SK-N-SH treated with all-trans-retinoic acid at 6 μM for 48 hours (cell line): ENCODE measurements at regions not wholly inside any gene's neighbourhood (a gene's known extent, or its start where the extent isn't known, plus 50 kb on each side); places are given as distances from the start of the nearest gene placed in this dataset.

Experiments
- ATAC-seq: fragments of 200-7000 bp; cut with Tn5 transposase; 3 replicates; pipeline ENCODE4 v1.9.1; 2020; ENCODE audit warnings: mild to moderate bottlenecking, moderate library complexity
- ARNTL ChIP-seq: fragments of 450-650 bp; formaldehyde crosslinking; IDR thresholded peaks from 2 replicates; pipeline ENCODE4 v1.5.0; 2020; ENCODE audit warnings: low read depth, mild to moderate bottlenecking, moderate library complexity, borderline replicate concordance
- BACH2 ChIP-seq: fragments of 250-450 bp; sonication (Bioruptor Pico); IDR thresholded peaks from 2 replicates; pipeline ENCODE4 v1.9.0; 2021; ENCODE audit warnings: mild to moderate bottlenecking, borderline replicate concordance
- CSDC2 ChIP-seq: fragments of 250-450 bp; sonication (Bioruptor Pico); IDR thresholded peaks from 2 replicates; pipeline ENCODE4 v1.5.0; 2020; ENCODE audit warnings: mild to moderate bottlenecking, moderate library complexity
- ESRRG ChIP-seq: fragments of 250-450 bp; sonication (Bioruptor Pico); IDR thresholded peaks from 2 replicates; pipeline ENCODE4 v1.6.1; 2021; ENCODE audit warnings: mild to moderate bottlenecking
- GLIS3 ChIP-seq: fragments of 250-450 bp; sonication (Bioruptor Pico); IDR thresholded peaks from 2 replicates; pipeline ENCODE4 v1.5.0; 2020; ENCODE audit warnings: mild to moderate bottlenecking, moderate library complexity
- ISL1 ChIP-seq: fragments of 250-450 bp; sonication (Bioruptor Pico); IDR thresholded peaks from 2 replicates; pipeline ENCODE4 v2.1.2; 2022; ENCODE audit warnings: mild to moderate bottlenecking, moderate library complexity
- OSR1 ChIP-seq: fragments of 250-450 bp; sonication (Bioruptor Pico); IDR thresholded peaks from 2 replicates; pipeline ENCODE4 v1.8.0; 2022; ENCODE audit warnings: moderate library complexity, mild to moderate bottlenecking, inconsistent platforms
- PPARA ChIP-seq: fragments of 250-450 bp; sonication (Bioruptor Pico); IDR thresholded peaks from 2 replicates; pipeline ENCODE4 v1.5.0; 2020; ENCODE audit warnings: mild to moderate bottlenecking, borderline replicate concordance
- RARB ChIP-seq: fragments of 250-450 bp; sonication (Bioruptor Pico); IDR thresholded peaks from 2 replicates; pipeline ENCODE4 v1.8.0; 2021; ENCODE audit warnings: mild to moderate bottlenecking, moderate library complexity
- SNAI2 ChIP-seq: fragments of 250-450 bp; sonication (Bioruptor Pico); IDR thresholded peaks from 2 replicates; pipeline ENCODE4 v1.5.0; 2020; ENCODE audit warnings: mild to moderate bottlenecking, moderate library complexity
- TCF4 ChIP-seq: fragments of 250-450 bp; sonication (Bioruptor Pico); IDR thresholded peaks from 2 replicates; pipeline ENCODE4 v1.8.0; 2021; ENCODE audit warnings: mild to moderate bottlenecking, moderate library complexity, borderline replicate concordance
- TOX ChIP-seq: fragments of 250-450 bp; sonication (Bioruptor Pico); IDR thresholded peaks from 2 replicates; pipeline ENCODE4 v1.8.0; 2021; ENCODE audit warnings: mild to moderate bottlenecking, moderate library complexity, borderline replicate concordance
- ZC3H10 ChIP-seq: fragments of 250-450 bp; sonication (Bioruptor Pico); IDR thresholded peaks from 2 replicates; pipeline ENCODE4 v1.5.1; 2021; ENCODE audit warnings: mild to moderate bottlenecking, moderate library complexity
- ZFP3 ChIP-seq: fragments of 250-450 bp; sonication (Bioruptor Pico); IDR thresholded peaks from 2 replicates; pipeline ENCODE4 v1.5.0; 2020; ENCODE audit warnings: mild to moderate bottlenecking, moderate library complexity
- ZFP30 ChIP-seq: fragments of 450-650 bp; formaldehyde crosslinking; IDR thresholded peaks from 2 replicates; pipeline ENCODE4 v1.5.0; 2022; ENCODE audit warnings: mild to moderate bottlenecking, moderate library complexity
- ZNF565 ChIP-seq: fragments of 450-650 bp; formaldehyde crosslinking; conservative IDR thresholded peaks from 2 replicates; pipeline ENCODE4 v1.5.0; 2020; ENCODE audit warnings: low read depth, mild to moderate bottlenecking, moderate library complexity
- ZNF70 ChIP-seq: fragments of 450-650 bp; formaldehyde crosslinking; IDR thresholded peaks from 2 replicates; pipeline ENCODE4 v1.5.0; 2020; ENCODE audit warnings: mild to moderate bottlenecking, moderate library complexity
- ZNF8 ChIP-seq: fragments of 450-650 bp; formaldehyde crosslinking; IDR thresholded peaks from 2 replicates; pipeline ENCODE4 v1.5.0; 2020; ENCODE audit warnings: mild to moderate bottlenecking, moderate library complexity
- TF ChIP-seq, protein P1 (sequence below): fragments of 250-450 bp; sonication (Bioruptor Pico); IDR thresholded peaks from 2 replicates; pipeline ENCODE4 v1.8.0; 2020; ENCODE audit warnings: mild to moderate bottlenecking, moderate library complexity, borderline replicate concordance
- TF ChIP-seq, protein P2 (sequence below): fragments of 250-450 bp; sonication (Bioruptor Pico); IDR thresholded peaks from 2 replicates; pipeline ENCODE4 v1.8.0; 2021; ENCODE audit warnings: low read depth, mild to moderate bottlenecking, moderate library complexity, borderline replicate concordance
- TF ChIP-seq, protein P3 (sequence below): fragments of 250-450 bp; sonication (Bioruptor Pico); IDR thresholded peaks from 2 replicates; pipeline ENCODE4 v1.5.1; 2020; ENCODE audit warnings: low read depth, mild to moderate bottlenecking, moderate library complexity
- TF ChIP-seq, protein P4 (sequence below): fragments of 250-450 bp; sonication (Bioruptor Pico); IDR thresholded peaks from 2 replicates; pipeline ENCODE4 v1.5.1; 2021; ENCODE audit warnings: mild to moderate bottlenecking, moderate library complexity
- TF ChIP-seq, protein P5 (sequence below): fragments of 250-450 bp; sonication (Bioruptor Pico); IDR thresholded peaks from 2 replicates; pipeline ENCODE4 v1.5.0; 2020; ENCODE audit warnings: mild to moderate bottlenecking, moderate library complexity

DNA sequence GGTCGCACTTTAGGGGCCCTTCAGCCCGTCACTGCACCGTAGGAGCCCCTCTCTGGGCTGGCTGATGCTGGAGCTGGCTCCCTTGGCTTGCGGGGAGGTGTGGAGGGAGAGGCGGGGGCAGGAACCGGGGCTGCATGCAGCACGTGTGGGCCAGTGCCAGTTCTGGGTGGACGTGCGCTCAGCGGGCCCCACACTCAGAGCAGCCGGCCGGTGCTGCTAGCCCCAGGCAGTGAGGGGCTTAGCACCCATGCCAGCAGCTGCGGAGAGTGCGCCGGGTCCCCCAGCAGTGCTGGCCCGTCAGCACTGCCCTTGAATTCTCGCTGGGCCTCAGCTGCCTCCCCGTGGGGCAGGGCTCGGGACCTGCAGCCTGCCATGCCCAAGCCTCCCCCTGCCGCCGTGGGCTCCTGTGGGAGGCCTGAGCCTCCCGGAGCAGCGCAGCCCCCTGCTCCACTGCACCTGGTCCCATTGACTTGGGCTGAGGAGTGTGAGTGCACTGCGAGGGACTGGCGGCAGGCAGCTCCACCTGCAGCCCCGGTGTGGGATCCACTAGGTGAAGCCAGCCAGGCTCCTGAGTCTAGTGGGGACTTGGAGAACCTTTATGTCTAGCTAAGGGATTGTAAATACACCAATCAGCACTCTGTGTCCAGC, 108.8 kb upstream of the RASGEF1B start:
- TF ChIP-seq ZNF565 (CRISPR knock-in tag): no peak
- no peak for TF ChIP-seq BACH2 (CRISPR knock-in tag)
- no peak for TF ChIP-seq ZFP30
- TF ChIP-seq ISL1: no peak
- no peak for TF ChIP-seq OSR1 (CRISPR knock-in tag)
- no peak for TF ChIP-seq PPARA (CRISPR knock-in tag)
- TF ChIP-seq ESRRG (CRISPR knock-in tag): no peak
- TF ChIP-seq, protein P1, sequence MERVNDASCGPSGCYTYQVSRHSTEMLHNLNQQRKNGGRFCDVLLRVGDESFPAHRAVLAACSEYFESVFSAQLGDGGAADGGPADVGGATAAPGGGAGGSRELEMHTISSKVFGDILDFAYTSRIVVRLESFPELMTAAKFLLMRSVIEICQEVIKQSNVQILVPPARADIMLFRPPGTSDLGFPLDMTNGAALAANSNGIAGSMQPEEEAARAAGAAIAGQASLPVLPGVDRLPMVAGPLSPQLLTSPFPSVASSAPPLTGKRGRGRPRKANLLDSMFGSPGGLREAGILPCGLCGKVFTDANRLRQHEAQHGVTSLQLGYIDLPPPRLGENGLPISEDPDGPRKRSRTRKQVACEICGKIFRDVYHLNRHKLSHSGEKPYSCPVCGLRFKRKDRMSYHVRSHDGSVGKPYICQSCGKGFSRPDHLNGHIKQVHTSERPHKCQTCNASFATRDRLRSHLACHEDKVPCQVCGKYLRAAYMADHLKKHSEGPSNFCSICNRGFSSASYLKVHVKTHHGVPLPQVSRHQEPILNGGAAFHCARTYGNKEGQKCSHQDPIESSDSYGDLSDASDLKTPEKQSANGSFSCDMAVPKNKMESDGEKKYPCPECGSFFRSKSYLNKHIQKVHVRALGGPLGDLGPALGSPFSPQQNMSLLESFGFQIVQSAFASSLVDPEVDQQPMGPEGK: no peak
- TF ChIP-seq, protein P2, sequence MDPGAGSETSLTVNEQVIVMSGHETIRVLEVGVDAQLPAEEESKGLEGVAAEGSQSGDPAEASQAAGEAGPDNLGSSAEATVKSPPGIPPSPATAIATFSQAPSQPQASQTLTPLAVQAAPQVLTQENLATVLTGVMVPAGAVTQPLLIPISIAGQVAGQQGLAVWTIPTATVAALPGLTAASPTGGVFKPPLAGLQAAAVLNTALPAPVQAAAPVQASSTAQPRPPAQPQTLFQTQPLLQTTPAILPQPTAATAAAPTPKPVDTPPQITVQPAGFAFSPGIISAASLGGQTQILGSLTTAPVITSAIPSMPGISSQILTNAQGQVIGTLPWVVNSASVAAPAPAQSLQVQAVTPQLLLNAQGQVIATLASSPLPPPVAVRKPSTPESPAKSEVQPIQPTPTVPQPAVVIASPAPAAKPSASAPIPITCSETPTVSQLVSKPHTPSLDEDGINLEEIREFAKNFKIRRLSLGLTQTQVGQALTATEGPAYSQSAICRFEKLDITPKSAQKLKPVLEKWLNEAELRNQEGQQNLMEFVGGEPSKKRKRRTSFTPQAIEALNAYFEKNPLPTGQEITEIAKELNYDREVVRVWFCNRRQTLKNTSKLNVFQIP: no peak
- TF ChIP-seq, protein P3, sequence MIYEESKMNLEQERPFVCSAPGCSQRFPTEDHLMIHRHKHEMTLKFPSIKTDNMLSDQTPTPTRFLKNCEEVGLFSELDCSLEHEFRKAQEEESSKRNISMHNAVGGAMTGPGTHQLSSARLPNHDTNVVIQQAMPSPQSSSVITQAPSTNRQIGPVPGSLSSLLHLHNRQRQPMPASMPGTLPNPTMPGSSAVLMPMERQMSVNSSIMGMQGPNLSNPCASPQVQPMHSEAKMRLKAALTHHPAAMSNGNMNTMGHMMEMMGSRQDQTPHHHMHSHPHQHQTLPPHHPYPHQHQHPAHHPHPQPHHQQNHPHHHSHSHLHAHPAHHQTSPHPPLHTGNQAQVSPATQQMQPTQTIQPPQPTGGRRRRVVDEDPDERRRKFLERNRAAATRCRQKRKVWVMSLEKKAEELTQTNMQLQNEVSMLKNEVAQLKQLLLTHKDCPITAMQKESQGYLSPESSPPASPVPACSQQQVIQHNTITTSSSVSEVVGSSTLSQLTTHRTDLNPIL (CRISPR knock-in tag): no peak
- TF ChIP-seq ZNF8: no peak
- TF ChIP-seq RARB (CRISPR knock-in tag): no peak
- no peak for TF ChIP-seq GLIS3
- ATAC-seq: no peak

DNA sequence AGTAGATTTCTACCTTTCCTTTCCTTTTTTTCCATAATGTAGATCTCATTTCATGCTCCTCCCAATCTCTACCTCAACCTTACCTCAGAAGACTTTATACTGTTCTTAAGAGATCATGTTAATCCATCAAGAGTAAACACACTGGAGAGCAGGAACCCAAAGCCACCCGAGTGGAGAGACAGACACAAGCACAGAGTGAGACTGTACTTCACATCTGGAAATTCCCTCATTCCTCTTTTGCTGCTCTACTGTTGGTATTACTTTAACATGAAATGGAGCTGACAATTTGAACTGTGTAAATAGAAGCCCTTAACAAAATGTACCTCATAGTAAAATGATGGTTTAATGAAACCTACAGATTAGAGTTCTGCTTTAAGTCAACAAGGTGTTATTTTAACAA, 105.7 kb upstream of the RASGEF1B start:
- ATAC-seq: no peak
- TF ChIP-seq, protein P3 (CRISPR knock-in tag): no peak
- TF ChIP-seq, protein P4, sequence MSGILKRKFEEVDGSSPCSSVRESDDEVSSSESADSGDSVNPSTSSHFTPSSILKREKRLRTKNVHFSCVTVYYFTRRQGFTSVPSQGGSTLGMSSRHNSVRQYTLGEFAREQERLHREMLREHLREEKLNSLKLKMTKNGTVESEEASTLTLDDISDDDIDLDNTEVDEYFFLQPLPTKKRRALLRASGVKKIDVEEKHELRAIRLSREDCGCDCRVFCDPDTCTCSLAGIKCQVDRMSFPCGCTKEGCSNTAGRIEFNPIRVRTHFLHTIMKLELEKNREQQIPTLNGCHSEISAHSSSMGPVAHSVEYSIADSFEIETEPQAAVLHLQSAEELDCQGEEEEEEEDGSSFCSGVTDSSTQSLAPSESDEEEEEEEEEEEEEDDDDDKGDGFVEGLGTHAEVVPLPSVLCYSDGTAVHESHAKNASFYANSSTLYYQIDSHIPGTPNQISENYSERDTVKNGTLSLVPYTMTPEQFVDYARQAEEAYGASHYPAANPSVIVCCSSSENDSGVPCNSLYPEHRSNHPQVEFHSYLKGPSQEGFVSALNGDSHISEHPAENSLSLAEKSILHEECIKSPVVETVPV (CRISPR knock-in tag): no peak
- TF ChIP-seq, protein P5, sequence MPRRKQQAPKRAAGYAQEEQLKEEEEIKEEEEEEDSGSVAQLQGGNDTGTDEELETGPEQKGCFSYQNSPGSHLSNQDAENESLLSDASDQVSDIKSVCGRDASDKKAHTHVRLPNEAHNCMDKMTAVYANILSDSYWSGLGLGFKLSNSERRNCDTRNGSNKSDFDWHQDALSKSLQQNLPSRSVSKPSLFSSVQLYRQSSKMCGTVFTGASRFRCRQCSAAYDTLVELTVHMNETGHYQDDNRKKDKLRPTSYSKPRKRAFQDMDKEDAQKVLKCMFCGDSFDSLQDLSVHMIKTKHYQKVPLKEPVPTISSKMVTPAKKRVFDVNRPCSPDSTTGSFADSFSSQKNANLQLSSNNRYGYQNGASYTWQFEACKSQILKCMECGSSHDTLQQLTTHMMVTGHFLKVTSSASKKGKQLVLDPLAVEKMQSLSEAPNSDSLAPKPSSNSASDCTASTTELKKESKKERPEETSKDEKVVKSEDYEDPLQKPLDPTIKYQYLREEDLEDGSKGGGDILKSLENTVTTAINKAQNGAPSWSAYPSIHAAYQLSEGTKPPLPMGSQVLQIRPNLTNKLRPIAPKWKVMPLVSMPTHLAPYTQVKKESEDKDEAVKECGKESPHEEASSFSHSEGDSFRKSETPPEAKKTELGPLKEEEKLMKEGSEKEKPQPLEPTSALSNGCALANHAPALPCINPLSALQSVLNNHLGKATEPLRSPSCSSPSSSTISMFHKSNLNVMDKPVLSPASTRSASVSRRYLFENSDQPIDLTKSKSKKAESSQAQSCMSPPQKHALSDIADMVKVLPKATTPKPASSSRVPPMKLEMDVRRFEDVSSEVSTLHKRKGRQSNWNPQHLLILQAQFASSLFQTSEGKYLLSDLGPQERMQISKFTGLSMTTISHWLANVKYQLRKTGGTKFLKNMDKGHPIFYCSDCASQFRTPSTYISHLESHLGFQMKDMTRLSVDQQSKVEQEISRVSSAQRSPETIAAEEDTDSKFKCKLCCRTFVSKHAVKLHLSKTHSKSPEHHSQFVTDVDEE: no peak
- no peak for TF ChIP-seq GLIS3
- no peak for TF ChIP-seq CSDC2 (CRISPR knock-in tag)
- no peak for TF ChIP-seq BACH2 (CRISPR knock-in tag)
- TF ChIP-seq, protein P2: no peak
- no peak for TF ChIP-seq RARB (CRISPR knock-in tag)
- TF ChIP-seq ARNTL (CRISPR knock-in tag): no peak
- no peak for TF ChIP-seq ZNF70 (CRISPR knock-in tag)
- no peak for TF ChIP-seq TOX
- no peak for TF ChIP-seq ISL1
- no peak for TF ChIP-seq ESRRG (CRISPR knock-in tag)
- no peak for TF ChIP-seq ZFP30
- no peak for TF ChIP-seq TCF4 (CRISPR knock-in tag)
- TF ChIP-seq ZFP3 (CRISPR knock-in tag): no peak
- no peak for TF ChIP-seq SNAI2 (CRISPR knock-in tag)
- no peak for TF ChIP-seq ZC3H10
- no peak for TF ChIP-seq ZNF8
